ENCODE measurements at regions not wholly inside any gene's neighbourhood (a gene's known extent, or its start where the extent isn't known, plus 50 kb on each side); places are given as distances from the start of the nearest gene placed in this dataset.

DNA sequence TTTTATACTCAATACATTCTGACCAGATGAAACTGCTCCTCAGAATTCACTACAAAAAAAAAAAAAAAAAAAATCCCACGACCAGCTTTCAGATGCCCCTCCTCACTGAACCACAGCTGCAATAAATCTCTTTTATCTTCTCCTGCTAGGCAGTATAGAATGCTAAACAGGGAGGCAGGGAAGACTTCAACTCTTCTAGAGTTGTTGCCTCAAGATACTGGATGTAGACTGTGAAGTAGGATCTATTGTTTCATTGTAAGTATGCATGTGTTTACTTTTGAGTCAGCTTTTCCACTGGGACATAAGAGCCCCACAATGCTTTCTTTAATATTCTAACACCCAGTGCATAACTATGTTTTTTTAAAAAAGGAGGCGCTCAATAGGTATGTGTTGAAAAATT lies 401.4 kb downstream of the TBL1XR1 start:
- no peak overlapping the region for H3K27ac ChIP-seq (ENCODE audit: control insufficient read depth, insufficient read depth, low read length)
- H3K4me3 ChIP-seq (ENCODE audit: control insufficient read depth in 2 of 3, extremely low read depth in 1 of 3, insufficient read depth in 2 of 3, low read depth in 1 of 3, low read length in 3 of 3), result no peak overlapping the region
- FAIRE-seq (no peak), DNase-seq (ENCODE audit: low read depth, low spot score) (no peak)
- H3K9me3 ChIP-seq (ENCODE audit: control insufficient read depth, low read depth, low read length), result no peaks in the 10 kb centered on the region
- H3K9ac ChIP-seq (ENCODE audit: control insufficient read depth, extremely low read depth, insufficient read depth, low read length), result no peak overlapping the region
- dilution Hi-C loops (cut with MboI; ENCODE audit: extremely low pct_ligation_motif_present, low sequenced_read_pairs), result no loop called here
- H3K79me2 ChIP-seq (ENCODE audit: control insufficient read depth, insufficient read depth, low read length), result no peaks in the 10 kb centered on the region
- no peaks in the 10 kb centered on the region for H3K9me1 ChIP-seq (ENCODE audit: control insufficient read depth, extremely low read depth, insufficient read depth, low read length)
- no peaks in the 10 kb centered on the region for H3K4me1 ChIP-seq (ENCODE audit: control insufficient read depth, extremely low read depth, insufficient read depth, low read length)
- no peaks in the 10 kb centered on the region for H3K36me3 ChIP-seq (ENCODE audit: control insufficient read depth in 2 of 2, extremely low read depth in 1 of 2, insufficient read depth in 2 of 2, low read length in 2 of 2)
- H3K27me3 ChIP-seq (ENCODE audit: control insufficient read depth, extremely low read depth, insufficient read depth, low read length), result no peaks in the 10 kb centered on the region
- no peaks in the 10 kb centered on the region for H4K20me1 ChIP-seq (ENCODE audit: control insufficient read depth, extremely low read depth, insufficient read depth, low read length)
- no peak for TF ChIP-seq EZH2 (IDR thresholded peaks at IDR 0.05; ENCODE audit: low read length)
- TF ChIP-seq, protein P1, sequence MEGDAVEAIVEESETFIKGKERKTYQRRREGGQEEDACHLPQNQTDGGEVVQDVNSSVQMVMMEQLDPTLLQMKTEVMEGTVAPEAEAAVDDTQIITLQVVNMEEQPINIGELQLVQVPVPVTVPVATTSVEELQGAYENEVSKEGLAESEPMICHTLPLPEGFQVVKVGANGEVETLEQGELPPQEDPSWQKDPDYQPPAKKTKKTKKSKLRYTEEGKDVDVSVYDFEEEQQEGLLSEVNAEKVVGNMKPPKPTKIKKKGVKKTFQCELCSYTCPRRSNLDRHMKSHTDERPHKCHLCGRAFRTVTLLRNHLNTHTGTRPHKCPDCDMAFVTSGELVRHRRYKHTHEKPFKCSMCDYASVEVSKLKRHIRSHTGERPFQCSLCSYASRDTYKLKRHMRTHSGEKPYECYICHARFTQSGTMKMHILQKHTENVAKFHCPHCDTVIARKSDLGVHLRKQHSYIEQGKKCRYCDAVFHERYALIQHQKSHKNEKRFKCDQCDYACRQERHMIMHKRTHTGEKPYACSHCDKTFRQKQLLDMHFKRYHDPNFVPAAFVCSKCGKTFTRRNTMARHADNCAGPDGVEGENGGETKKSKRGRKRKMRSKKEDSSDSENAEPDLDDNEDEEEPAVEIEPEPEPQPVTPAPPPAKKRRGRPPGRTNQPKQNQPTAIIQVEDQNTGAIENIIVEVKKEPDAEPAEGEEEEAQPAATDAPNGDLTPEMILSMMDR (optimal IDR thresholded peaks at IDR 0.05 in 1 of 3, IDR thresholded peaks at IDR 0.05 in 1 of 3, conservative IDR thresholded peaks at IDR 0.05 in 1 of 3; ENCODE audit: extremely low read depth in 1 of 3, insufficient read depth in 2 of 3, low read length in 3 of 3), result no peak
- H2AFZ ChIP-seq (ENCODE audit: control insufficient read depth, low read length), result no peak overlapping the region
- no peak overlapping the region for H3K4me2 ChIP-seq (ENCODE audit: control insufficient read depth, extremely low read depth, insufficient read depth, low read depth, low read length)

DNA sequence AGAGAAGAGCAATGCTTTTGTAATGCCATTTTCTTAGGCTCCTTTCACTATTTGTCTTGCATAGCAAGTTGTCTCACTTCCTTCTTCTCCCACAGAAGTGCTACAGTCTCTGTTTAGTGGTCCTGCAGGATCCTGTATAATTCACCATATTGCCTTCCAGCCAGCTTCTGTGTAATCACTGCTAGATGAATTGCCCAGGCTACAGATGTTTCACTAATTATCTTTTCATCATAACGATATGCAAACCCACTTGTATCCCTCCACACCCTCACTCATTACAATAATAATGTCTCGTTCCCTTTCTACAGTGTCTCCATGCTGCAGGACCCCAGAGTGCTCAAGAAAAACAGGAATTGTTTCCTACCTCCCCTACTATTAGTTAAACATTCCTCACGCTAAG lies 402.9 kb downstream of the TBL1XR1 start:
- H3K79me2 ChIP-seq (ENCODE audit: control insufficient read depth, insufficient read depth, low read length), result no peaks in the 10 kb centered on the region
- TF ChIP-seq, protein P1 (optimal IDR thresholded peaks at IDR 0.05 in 1 of 3, IDR thresholded peaks at IDR 0.05 in 1 of 3, conservative IDR thresholded peaks at IDR 0.05 in 1 of 3; ENCODE audit: extremely low read depth in 1 of 3, insufficient read depth in 2 of 3, low read length in 3 of 3), result no peak
- H3K4me2 ChIP-seq (ENCODE audit: control insufficient read depth, extremely low read depth, insufficient read depth, low read depth, low read length), result no peak overlapping the region
- H3K27ac ChIP-seq (ENCODE audit: control insufficient read depth, insufficient read depth, low read length), result no peak overlapping the region
- FAIRE-seq (no peak), DNase-seq (ENCODE audit: low read depth, low spot score) (no peak)
- H3K9ac ChIP-seq (ENCODE audit: control insufficient read depth, extremely low read depth, insufficient read depth, low read length), result no peak overlapping the region
- no peaks in the 10 kb centered on the region for H3K27me3 ChIP-seq (ENCODE audit: control insufficient read depth, extremely low read depth, insufficient read depth, low read length)
- no peaks in the 10 kb centered on the region for H3K36me3 ChIP-seq (ENCODE audit: control insufficient read depth in 2 of 2, extremely low read depth in 1 of 2, insufficient read depth in 2 of 2, low read length in 2 of 2)
- H3K9me3 ChIP-seq (ENCODE audit: control insufficient read depth, low read depth, low read length), result no peaks in the 10 kb centered on the region
- dilution Hi-C loops (cut with MboI; ENCODE audit: extremely low pct_ligation_motif_present, low sequenced_read_pairs), result no loop called here
- H3K4me1 ChIP-seq (ENCODE audit: control insufficient read depth, extremely low read depth, insufficient read depth, low read length), result no peaks in the 10 kb centered on the region
- H3K9me1 ChIP-seq (ENCODE audit: control insufficient read depth, extremely low read depth, insufficient read depth, low read length), result no peaks in the 10 kb centered on the region
- H4K20me1 ChIP-seq (ENCODE audit: control insufficient read depth, extremely low read depth, insufficient read depth, low read length), result no peaks in the 10 kb centered on the region
- no peak overlapping the region for H2AFZ ChIP-seq (ENCODE audit: control insufficient read depth, low read length)
- no peak overlapping the region for H3K4me3 ChIP-seq (ENCODE audit: control insufficient read depth in 2 of 3, extremely low read depth in 1 of 3, insufficient read depth in 2 of 3, low read depth in 1 of 3, low read length in 3 of 3)
